Endothelial cell of umbilical vein (primary cell): ENCODE measurements at regions not wholly inside any gene's neighbourhood (a gene's known extent, or its start where the extent isn't known, plus 50 kb on each side); places are given as distances from the start of the nearest gene placed in this dataset.

ENCODE experiments used
- BruUV-seq: library from RNA; stranded (reverse); fragments of 400-500 nt; replicated peaks from 2 replicates; lab custom pipeline; 2021; lab: Mats Ljungman, UMichigan
- CTCF ChIA-PET: fragments of 300-600, 350-600 bp; sonication (Branson Sonifier 250); formaldehyde crosslinking; loops from one replicate; lab custom pipeline; 2021; ENCODE audit warnings: antibody characterized with exemption, inconsistent platforms; lab: Charles Lee
- POLR2A ChIA-PET: fragments of 300-600, 350-600 bp; sonication (Branson Sonifier 250); formaldehyde crosslinking; loops from one replicate; lab custom pipeline; 2021; ENCODE audit warnings: antibody characterized with exemption, inconsistent platforms; lab: Charles Lee
- DNase-seq: peaks from one replicate; pipeline ENCODE4 v3.0.0-alpha.2; 2011; ENCODE audit warnings: low read depth, low spot score
- FAIRE-seq: peaks from 2 replicates; lab custom pipeline; 2011; peaks lifted over from hg19 to GRCh38; lab: Jason Lieb, UNC
- H2AFZ ChIP-seq: 2 replicates; pipeline ENCODE4 v1.6.0; 2012; ENCODE audit warnings: low read depth, low read length, control low read depth, inconsistent platforms
- H3K27ac ChIP-seq: 2 replicates; pipeline ENCODE4 v1.5.1; 2011; ENCODE audit warnings: low read depth, mild to moderate bottlenecking, control low read depth, low read length, moderate library complexity; ENCODE audit not compliant: insufficient read depth
- H3K27me3 ChIP-seq, 2 experiments: 2 replicates each; pipeline versions ENCODE4 v1.6.0 to v1.6.1; 2011; ENCODE audit warnings: low read length in 2 of 2, mixed read lengths in 1 of 2; ENCODE audit not compliant: control insufficient read depth in 2 of 2, insufficient read depth in 2 of 2
- H3K36me3 ChIP-seq, 2 experiments: 2 replicates in 1 of 2; 3 replicates in 1 of 2; pipeline ENCODE4 v1.5.1; 2011; ENCODE audit warnings: low read length in 2 of 2, mild to moderate bottlenecking in 1 of 2, moderate library complexity in 1 of 2; ENCODE audit not compliant: control insufficient read depth in 2 of 2, insufficient read depth in 2 of 2; ENCODE audit errors: extremely low read depth in 1 of 2
- H3K4me1 ChIP-seq: 3 replicates; pipeline ENCODE4 v1.5.1; 2011; ENCODE audit warnings: mild to moderate bottlenecking, low read length; ENCODE audit not compliant: control insufficient read depth, insufficient read depth; ENCODE audit errors: extremely low read depth
- H3K4me2 ChIP-seq: 2 replicates; pipeline ENCODE4 v1.6.1; 2011; ENCODE audit warnings: low read length, control low read depth, mixed read lengths; ENCODE audit not compliant: insufficient read depth
- H3K4me3 ChIP-seq, 3 experiments: fragments of 200-600 bp in 1 of 3; sonication (generic), shearing (Covaris generic) in 1 of 3; replicated peaks in 1 of 3; 2 replicates each; pipeline ENCODE4 v1.5.1; 2011 to 2016; ENCODE audit warnings: control low read depth in 3 of 3, low read length in 3 of 3, mild to moderate bottlenecking in 2 of 3, inconsistent platforms in 1 of 3, low read depth in 1 of 3, moderate library complexity in 1 of 3; ENCODE audit not compliant: insufficient read depth in 1 of 3
- H3K79me2 ChIP-seq: 2 replicates; pipeline ENCODE4 v1.6.0; 2012; ENCODE audit warnings: low read length, inconsistent platforms; ENCODE audit not compliant: control insufficient read depth, insufficient read depth
- H3K9ac ChIP-seq: replicated peaks from 2 replicates; pipeline ENCODE3; 2011; ENCODE audit warnings: low read length, control low read depth; ENCODE audit not compliant: insufficient read depth; ENCODE audit errors: extremely low read depth
- H3K9me1 ChIP-seq: replicated peaks from 3 replicates; pipeline ENCODE4 v1.6.0; 2011; ENCODE audit warnings: mild to moderate bottlenecking, low read length; ENCODE audit not compliant: control insufficient read depth, insufficient read depth; ENCODE audit errors: extremely low read depth
- H3K9me3 ChIP-seq: replicated peaks from 2 replicates; pipeline ENCODE4 v1.5.1; 2012; ENCODE audit warnings: low read length, inconsistent platforms; ENCODE audit not compliant: control insufficient read depth, insufficient read depth
- H4K20me1 ChIP-seq: replicated peaks from 2 replicates; pipeline ENCODE3; 2011; ENCODE audit warnings: mild to moderate bottlenecking, low read length; ENCODE audit not compliant: control insufficient read depth, insufficient read depth; ENCODE audit errors: extremely low read depth
- EZH2 ChIP-seq: IDR thresholded peaks from 2 replicates; pipeline ENCODE4 v1.6.1; 2012; ENCODE audit warnings: borderline replicate concordance, low read depth, mild to moderate bottlenecking, moderate library complexity, low read length, inconsistent platforms; ENCODE audit not compliant: severe bottlenecking
- FOS ChIP-seq: IDR thresholded peaks from 2 replicates; pipeline ENCODE4 v1.6.1; 2011; ENCODE audit warnings: mild to moderate bottlenecking, low read length, moderate library complexity, borderline replicate concordance; ENCODE audit not compliant: insufficient read depth
- GATA2 ChIP-seq: IDR thresholded peaks from 2 replicates; pipeline ENCODE4 v1.7.0; 2011; ENCODE audit warnings: low read depth, mild to moderate bottlenecking, moderate library complexity, mixed read lengths, low read length; ENCODE audit not compliant: insufficient read length, insufficient read depth
- JUN ChIP-seq: IDR thresholded peaks from 2 replicates; pipeline ENCODE4 v1.6.1; 2011; ENCODE audit warnings: borderline replicate concordance, low read depth; ENCODE audit not compliant: insufficient read length, insufficient read depth
- MYC ChIP-seq: IDR thresholded peaks from one replicate; pipeline ENCODE4 v1.6.1; 2011; ENCODE audit warnings: mild to moderate bottlenecking, low read depth, low read length
- POLR2A ChIP-seq: IDR thresholded peaks from 2 replicates; pipeline ENCODE4 v1.6.1; 2012; ENCODE audit warnings: low read depth, mild to moderate bottlenecking, control low read depth, low read length
- POLR2AphosphoS5 ChIP-seq: IDR thresholded peaks from 2 replicates; pipeline ENCODE4 v1.6.1; 2012; ENCODE audit warnings: low read depth, mild to moderate bottlenecking, control low read depth, low read length, moderate library complexity; ENCODE audit not compliant: insufficient read depth
- dilution Hi-C: fragments of 300-500 bp; cut with MboI; formaldehyde crosslinking; loops from one replicate; pipeline ENCODE4 v1.15.0; 2019; ENCODE audit warnings: low sequenced_read_pairs; ENCODE audit not compliant: extremely low pct_ligation_motif_present
- intact Hi-C: fragments of 100-400 bp; cut with micrococcal nuclease; formaldehyde crosslinking; loops from one replicate; pipeline ENCODE4 v1.10.0; 2022
- TF ChIP-seq, protein P1 (sequence below), 2 donors: IDR thresholded peaks; 1 replicate in 1 of 2; 2 replicates in 1 of 2; pipeline ENCODE4 v1.5.1; 2011; ENCODE audit warnings: low read length in 2 of 2, mild to moderate bottlenecking in 2 of 2, moderate library complexity in 2 of 2, control low read depth in 1 of 2, inconsistent platforms in 1 of 2, low read depth in 1 of 2; ENCODE audit not compliant: insufficient read depth in 1 of 2; ENCODE audit errors: extremely low read depth in 1 of 2
- TF ChIP-seq, protein P2 (sequence below): IDR thresholded peaks from 2 replicates; pipeline ENCODE4 v1.6.1; 2011; ENCODE audit not compliant: insufficient read depth, insufficient read length

DNA sequence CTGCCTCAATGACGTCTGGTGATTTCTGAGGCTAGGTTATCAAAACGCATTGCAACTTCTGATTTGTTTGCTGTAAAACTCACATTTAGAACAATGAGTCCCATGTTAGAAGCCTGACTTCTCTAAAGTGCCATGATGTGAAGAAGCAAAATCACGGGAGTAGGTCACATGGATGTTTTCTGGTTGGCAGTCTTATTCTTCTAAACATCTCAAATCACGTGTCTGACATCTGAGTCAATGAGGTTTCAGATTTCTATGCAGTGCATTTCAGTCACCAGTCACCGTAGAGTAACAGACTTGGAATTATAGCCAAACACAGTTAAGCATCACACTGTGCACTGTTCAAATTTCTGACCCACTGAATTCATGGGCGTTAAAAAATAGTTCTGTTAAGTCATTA is 482.1 kb downstream of the TMA16 start:
- H3K4me1 ChIP-seq: no peaks in the 10 kb centered on the region
- dilution Hi-C loops (no loop called here), intact Hi-C loops (no loop called here)
- H3K9ac ChIP-seq: no peak overlapping the region
- H3K27ac ChIP-seq: no peak overlapping the region
- FAIRE-seq (no peak), DNase-seq (no peak)
- CTCF ChIA-PET: no interaction called here
- no peaks in the 10 kb centered on the region for H3K27me3 ChIP-seq
- H2AFZ ChIP-seq: no peak overlapping the region
- H3K4me2 ChIP-seq: no peak overlapping the region
- POLR2A ChIA-PET: no interaction called here
- H4K20me1 ChIP-seq: no peaks in the 10 kb centered on the region
- TF ChIP-seq POLR2A: no peak
- TF ChIP-seq JUN: no peak
- H3K4me3 ChIP-seq: no peak overlapping the region
- no peaks in the 10 kb centered on the region for H3K36me3 ChIP-seq
- no peaks in the 10 kb centered on the region for H3K9me1 ChIP-seq
- BruUV-seq: no TSS peak
- no peaks in the 10 kb centered on the region for H3K79me2 ChIP-seq
- peaks cover 2% of the 10 kb centered on the region for H3K9me3 ChIP-seq

DNA sequence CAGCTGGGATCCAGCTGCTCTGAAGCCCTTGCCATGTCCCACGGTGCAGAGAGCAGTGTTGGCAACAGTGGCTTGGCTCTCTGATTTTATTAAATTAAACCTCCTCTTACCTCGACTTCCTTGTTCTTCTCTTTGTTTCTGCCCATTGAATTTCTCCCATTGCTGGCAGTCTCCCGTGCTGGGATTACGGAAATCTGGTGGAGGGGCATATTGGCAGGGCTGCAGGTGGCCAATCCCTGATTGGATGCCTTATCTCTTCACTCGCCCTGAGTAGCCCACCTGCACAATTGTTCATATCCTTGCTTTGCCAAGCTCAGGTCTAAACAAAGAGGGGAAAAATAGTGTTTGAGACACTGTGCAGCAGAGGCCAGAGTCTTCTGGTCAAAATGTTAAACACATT is 493.9 kb downstream of the TMA16 start:
- FAIRE-seq (no peak), DNase-seq (no peak)
- Histone ChIP-seq H3K9ac (no peak overlapping the region), H3K36me3 (no peaks in the 10 kb centered on the region), H3K9me3 (peaks cover 2% of the 10 kb centered on the region), H3K4me2 (no peak overlapping the region), H3K79me2 (no peaks in the 10 kb centered on the region), H3K4me3 (no peak overlapping the region), H3K4me1 (no peaks in the 10 kb centered on the region), H2AFZ (no peak overlapping the region), H3K27me3 (no peaks in the 10 kb centered on the region), H4K20me1 (no peaks in the 10 kb centered on the region), H3K9me1 (no peaks in the 10 kb centered on the region), H3K27ac (no peak overlapping the region)
- dilution Hi-C loops: no loop called here
- CTCF ChIA-PET: no interaction called here
- POLR2A ChIA-PET: no interaction called here
- no TSS peak for BruUV-seq
- TF ChIP-seq, protein P1, sequence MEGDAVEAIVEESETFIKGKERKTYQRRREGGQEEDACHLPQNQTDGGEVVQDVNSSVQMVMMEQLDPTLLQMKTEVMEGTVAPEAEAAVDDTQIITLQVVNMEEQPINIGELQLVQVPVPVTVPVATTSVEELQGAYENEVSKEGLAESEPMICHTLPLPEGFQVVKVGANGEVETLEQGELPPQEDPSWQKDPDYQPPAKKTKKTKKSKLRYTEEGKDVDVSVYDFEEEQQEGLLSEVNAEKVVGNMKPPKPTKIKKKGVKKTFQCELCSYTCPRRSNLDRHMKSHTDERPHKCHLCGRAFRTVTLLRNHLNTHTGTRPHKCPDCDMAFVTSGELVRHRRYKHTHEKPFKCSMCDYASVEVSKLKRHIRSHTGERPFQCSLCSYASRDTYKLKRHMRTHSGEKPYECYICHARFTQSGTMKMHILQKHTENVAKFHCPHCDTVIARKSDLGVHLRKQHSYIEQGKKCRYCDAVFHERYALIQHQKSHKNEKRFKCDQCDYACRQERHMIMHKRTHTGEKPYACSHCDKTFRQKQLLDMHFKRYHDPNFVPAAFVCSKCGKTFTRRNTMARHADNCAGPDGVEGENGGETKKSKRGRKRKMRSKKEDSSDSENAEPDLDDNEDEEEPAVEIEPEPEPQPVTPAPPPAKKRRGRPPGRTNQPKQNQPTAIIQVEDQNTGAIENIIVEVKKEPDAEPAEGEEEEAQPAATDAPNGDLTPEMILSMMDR (IDR thresholded peaks at IDR 0.05; ENCODE audit: extremely low read depth in 1 of 2, insufficient read depth in 1 of 2, low read depth in 1 of 2, low read length in 2 of 2): no peak
- no peak for TF ChIP-seq GATA2
- no peak for TF ChIP-seq POLR2AphosphoS5
- TF ChIP-seq JUN: no peak
- no peak for TF ChIP-seq FOS
- no peak for TF ChIP-seq EZH2
- TF ChIP-seq MYC: no peak
- TF ChIP-seq, protein P2, sequence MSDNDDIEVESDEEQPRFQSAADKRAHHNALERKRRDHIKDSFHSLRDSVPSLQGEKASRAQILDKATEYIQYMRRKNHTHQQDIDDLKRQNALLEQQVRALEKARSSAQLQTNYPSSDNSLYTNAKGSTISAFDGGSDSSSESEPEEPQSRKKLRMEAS: no peak
- no peak for TF ChIP-seq POLR2A
- intact Hi-C loops: no loop called here
